ENCODE measurements at regions not wholly inside any gene's neighbourhood (a gene's known extent, or its start where the extent isn't known, plus 50 kb on each side); places are given as distances from the start of the nearest gene placed in this dataset.

GRCh38 chr18:59787998-59788790 is 91.0 kb upstream of the CCBE1 start:
- H2AFZ ChIP-seq (ENCODE audit: control insufficient read depth, low read depth, low read length), result no peak overlapping the region
- intact Hi-C loops (cut with micrococcal nuclease; ENCODE audit: unreplicated experiment) (loop anchor here (10.0 kb wide), 1 partner anchor 627 kb away; no protein-coding TSS in a partner anchor), in situ Hi-C loops (cut with MboI) (no loop called here)
- 31% methylated on average over 13 of the region's 13 CpGs for WGBS (ENCODE audit: insufficient coverage, insufficient replicate concordance, low lambda C conversion rate, missing lambda C conversion rate)
- SMC1A ChIA-PET (ENCODE audit: uncharacterized antibody, unreplicated experiment), result no interaction called here
- no peaks in the 10 kb centered on the region for H3K79me2 ChIP-seq (ENCODE audit: control insufficient read depth, insufficient read depth, low read length)
- no peaks in the 10 kb centered on the region for H4K20me1 ChIP-seq (ENCODE audit: control insufficient read depth, insufficient read depth)
- ATAC-seq (0 out of 3 replicates have a peak, but pooled peaks have one; percentile 14), DNase-seq (ENCODE audit: low read depth, low spot score) (no peak), FAIRE-seq (no peak)
- H3K9me3 ChIP-seq (replicated peaks; ENCODE audit: control insufficient read depth, insufficient read depth, low read length), result no peaks in the 10 kb centered on the region
- no peak for TF ChIP-seq NR2C2 (IDR thresholded peaks at IDR 0.05; ENCODE audit: borderline replicate concordance, control insufficient read depth, insufficient read length, low read depth)
- TF ChIP-seq CBX3 (IDR thresholded peaks at IDR 0.05; ENCODE audit: borderline replicate concordance, low read depth), result no peak
- no peak for TF ChIP-seq E2F4 (IDR thresholded peaks at IDR 0.05; ENCODE audit: low read depth, low read length)
- no peak for TF ChIP-seq PRDM15 (CRISPR knock-in tag; IDR thresholded peaks at IDR 0.05)
- TF ChIP-seq CREB1 (IDR thresholded peaks at IDR 0.05; ENCODE audit: low read depth), result no peak
- no peak for TF ChIP-seq SUZ12 (IDR thresholded peaks at IDR 0.05; ENCODE audit: unreplicated experiment)
- TF ChIP-seq SPI1 (IDR thresholded peaks at IDR 0.05; ENCODE audit: borderline replicate concordance, insufficient read depth, low read depth, low read length), result no peak
- TF ChIP-seq YY1 (IDR thresholded peaks at IDR 0.05; ENCODE audit: low read depth, low read length), result no peak
- CTCF ChIA-PET, result interaction anchor here (0.8 to 2.0 kb wide), 3 partner anchors 22 to 35 kb away, joined by 3 to 11 read pairs (median 3); no protein-coding TSS in a partner anchor
- H3K4me1 ChIP-seq (ENCODE audit: control insufficient read depth, insufficient read depth, low read length), result no peaks in the 10 kb centered on the region
- BruUV-seq (replicated peaks), result no TSS peak
- no peak overlapping the region for H3K4me3 ChIP-seq
- no peaks in the 10 kb centered on the region for H3K27me3 ChIP-seq (replicated peaks in 1 of 2; ENCODE audit: control insufficient read depth in 2 of 2, insufficient read depth in 2 of 2, low read length in 1 of 2)
- no peak overlapping the region for H3K9ac ChIP-seq (ENCODE audit: control insufficient read depth, insufficient read depth, low read length)
- H3K4me2 ChIP-seq (ENCODE audit: control insufficient read depth, insufficient read depth), result no peak overlapping the region
- no peak overlapping the region for H3K27ac ChIP-seq (ENCODE audit: control insufficient read depth, insufficient read depth)
- H3K36me3 ChIP-seq (ENCODE audit: control insufficient read depth in 2 of 2, insufficient read depth in 2 of 2, low read length in 1 of 2), result no peaks in the 10 kb centered on the region
- POLR2A ChIA-PET, result no interaction called here
- RAD21 ChIA-PET (ENCODE audit: unreplicated experiment), result no interaction called here

Measured in GM12878 (cell line).